HepG2 (cell line): ENCODE measurements at regions not wholly inside any gene's neighbourhood (a gene's known extent, or its start where the extent isn't known, plus 50 kb on each side); places are given as distances from the start of the nearest gene placed in this dataset.
A peak's percentile ranks its signal among the peaks of the same experiment; 100 is the strongest.

Experiments
- ATAC-seq: fragments of 200-7000 bp; cut with Tn5 transposase; 3 replicates; pipeline ENCODE4 v1.9.1; 2020; ENCODE audit warnings: mild to moderate bottlenecking, moderate library complexity
- BruUV-seq: library from RNA; stranded (reverse); fragments of 400-500 nt; replicated peaks from 2 replicates; lab custom pipeline; 2021; lab: Mats Ljungman, UMichigan
- CTCF ChIA-PET: fragments of 300-600 bp; formaldehyde crosslinking; extraction: SDS; loops from one replicate; lab custom pipeline; 2021; ENCODE audit warnings: low total read pairs, inconsistent platforms, low intra/inter-chr PET ratio; lab: Yijun Ruan, JAX
- POLR2A ChIA-PET: fragments of 350-600 bp; sonication (Branson Sonifier 250); formaldehyde crosslinking; loops from one replicate; lab custom pipeline; 2020; ENCODE audit warnings: antibody characterized with exemption, inconsistent platforms; lab: Yijun Ruan, JAX
- DNase-seq: peaks from one replicate; pipeline ENCODE4 v3.0.0-alpha.2; 2015; ENCODE audit warnings: low spot score
- FAIRE-seq: peaks from 3 replicates; lab custom pipeline; 2011; peaks lifted over from hg19 to GRCh38; lab: Jason Lieb, UNC
- H2AFZ ChIP-seq: one replicate; pipeline ENCODE4 v1.6.1; 2011; ENCODE audit warnings: low read length, inconsistent platforms
- H3K27ac ChIP-seq: fragments of 300-600 bp; 3 replicates; pipeline ENCODE4 v1.8.0; 2011; ENCODE audit warnings: mixed run types, mild to moderate bottlenecking, mixed read lengths, low read length, inconsistent platforms; ENCODE audit not compliant: insufficient read depth; ENCODE audit errors: extremely low read length
- H3K27me3 ChIP-seq, 2 experiments: fragments of 200-600 bp in 1 of 2; 2 replicates in 1 of 2; 3 replicates in 1 of 2; pipeline versions ENCODE4 v1.6.0 to v1.8.0; 2011; ENCODE audit warnings: low read length in 2 of 2, mild to moderate bottlenecking in 2 of 2, moderate library complexity in 2 of 2, inconsistent platforms in 1 of 2; ENCODE audit not compliant: insufficient read depth in 2 of 2, control insufficient read depth in 1 of 2
- H3K36me3 ChIP-seq, 2 experiments: fragments of 200-600 bp in 1 of 2; replicated peaks in 1 of 2; 2 replicates in 1 of 2; 3 replicates in 1 of 2; pipeline versions ENCODE4 v1.5.1 to v1.8.0; 2011; ENCODE audit warnings: low read length in 2 of 2, inconsistent platforms in 1 of 2; ENCODE audit not compliant: insufficient read depth in 2 of 2, control insufficient read depth in 1 of 2
- H3K4me1 ChIP-seq: 2 replicates; pipeline ENCODE4 v1.5.1; 2012; ENCODE audit warnings: low read length, inconsistent platforms; ENCODE audit not compliant: insufficient read depth
- H3K4me2 ChIP-seq: 2 replicates; pipeline ENCODE4 v1.6.0; 2011; ENCODE audit warnings: low read depth, low read length, inconsistent platforms
- H3K4me3 ChIP-seq, 3 experiments: fragments of 200-600 bp in 1 of 3; sonication (generic), shearing (Covaris generic) in 1 of 3; replicated peaks in 1 of 3; 2 replicates each; pipeline ENCODE4 v1.5.1; 2011 to 2016; ENCODE audit warnings: low read length in 3 of 3, inconsistent platforms in 2 of 3, low read depth in 2 of 3, mild to moderate bottlenecking in 2 of 3, control low read depth in 1 of 3, mixed read lengths in 1 of 3; ENCODE audit not compliant: insufficient read depth in 1 of 3
- H3K79me2 ChIP-seq: one replicate; pipeline ENCODE4 v1.6.1; 2011; ENCODE audit warnings: low read length, inconsistent platforms; ENCODE audit not compliant: insufficient read depth
- H3K9ac ChIP-seq: 2 replicates; pipeline ENCODE4 v1.6.0; 2011; ENCODE audit warnings: mild to moderate bottlenecking, low read depth, low read length, inconsistent platforms; ENCODE audit not compliant: insufficient read depth
- H3K9me3 ChIP-seq: 2 replicates; pipeline ENCODE4 v1.5.1; 2012; ENCODE audit warnings: mild to moderate bottlenecking, low read length
- H4K20me1 ChIP-seq: 2 replicates; pipeline ENCODE4 v1.6.0; 2011; ENCODE audit warnings: inconsistent platforms, mild to moderate bottlenecking, low read length, moderate library complexity; ENCODE audit not compliant: insufficient read depth
- ADNP ChIP-seq: sonication (generic); formaldehyde crosslinking; IDR thresholded peaks from 2 replicates; pipeline ENCODE4 v1.4.0; 2020; ENCODE audit warnings: missing genetic modification reagents
- ATRX ChIP-seq: sonication (generic); formaldehyde crosslinking; IDR thresholded peaks from 2 replicates; pipeline ENCODE4 v1.4.0; 2020; ENCODE audit warnings: missing genetic modification reagents, borderline replicate concordance
- FOSL2 ChIP-seq: sonication (generic); formaldehyde crosslinking; IDR thresholded peaks from 2 replicates; pipeline ENCODE4 v1.4.0; 2020; ENCODE audit warnings: missing genetic modification reagents
- HDAC6 ChIP-seq: fragments of 200-600 bp; sonication (generic); IDR thresholded peaks from 2 replicates; pipeline ENCODE4 v1.7.0; 2017; ENCODE audit warnings: mild to moderate bottlenecking, antibody characterized with exemption, low read length, low read depth
- PRPF4 ChIP-seq: fragments of 200-400 bp; formaldehyde crosslinking; IDR thresholded peaks from 2 replicates; pipeline ENCODE4 v1.6.1; 2016; ENCODE audit warnings: low read length, low read depth; ENCODE audit not compliant: poor library complexity, severe bottlenecking
- SIN3B ChIP-seq: fragments of 150-350 bp; IDR thresholded peaks from 2 replicates; pipeline ENCODE4 v1.6.1; 2014; ENCODE audit warnings: low read length
- SIX1 ChIP-seq: sonication (generic); formaldehyde crosslinking; IDR thresholded peaks from 2 replicates; pipeline ENCODE4 v1.4.0; 2020; ENCODE audit warnings: missing genetic modification reagents, borderline replicate concordance
- ZEB1 ChIP-seq: IDR thresholded peaks from 2 replicates; pipeline ENCODE4 v1.6.1; 2012; ENCODE audit warnings: mild to moderate bottlenecking, low read depth, inconsistent platforms; ENCODE audit not compliant: insufficient replicate concordance
- ZNF225 ChIP-seq: sonication (generic); formaldehyde crosslinking; IDR thresholded peaks from 2 replicates; pipeline ENCODE4 v1.4.0; 2020; ENCODE audit warnings: mild to moderate bottlenecking, missing genetic modification reagents
- ZNF282 ChIP-seq: fragments of 450-650 bp; IDR thresholded peaks from 2 replicates; pipeline ENCODE4 v1.6.1; 2018; ENCODE audit not compliant: partially characterized antibody
- WGBS: methylation state at CpG from one replicate; pipeline ENCODE4 v1.1.6; 2017; ENCODE audit warnings: low lambda C conversion rate; 5-methylcytosine and 5-hydroxymethylcytosine counted together
- in situ Hi-C: cut with HindIII; loops from 2 replicates; pipeline ENCODE4 v1.10.0; 2017; ENCODE audit warnings: low pct_unique_long_range_greater_than_20kb; ENCODE audit not compliant: extremely low pct_ligation_motif_present
- intact Hi-C: fragments of 100-400 bp; cut with micrococcal nuclease; formaldehyde crosslinking; loops from one replicate; pipeline ENCODE4 v1.10.0; 2022; ENCODE audit not compliant: unreplicated experiment
- TF ChIP-seq, protein P1 (sequence below): sonication (generic); formaldehyde crosslinking; IDR thresholded peaks from 2 replicates; pipeline ENCODE4 v1.8.0; 2022; ENCODE audit warnings: mild to moderate bottlenecking, missing genetic modification reagents, moderate library complexity
- TF ChIP-seq, protein P2 (sequence below): sonication (generic); formaldehyde crosslinking; IDR thresholded peaks from 2 replicates; pipeline ENCODE4 v1.4.0; 2020; ENCODE audit warnings: missing genetic modification reagents

GRCh38 chr13:50357586-50358118 is 342.4 kb downstream of the KCNRG start:
- FAIRE-seq (no peak), DNase-seq (no peak), ATAC-seq (no peak)
- Histone ChIP-seq H3K27ac (no peak overlapping the region), H4K20me1 (no peaks in the 10 kb centered on the region; the same call in 1 of the 2 replicates), H3K27me3 (no peaks in the 10 kb centered on the region), H2AFZ (no peak overlapping the region), H3K4me1 (peaks cover 20% of the 10 kb centered on the region), H3K79me2 (peaks cover 5% of the 10 kb centered on the region), H3K36me3 (no peaks in the 10 kb centered on the region), H3K9ac (no peak overlapping the region), H3K4me3 (no peak overlapping the region), H3K4me2 (no peak overlapping the region), H3K9me3 (no peaks in the 10 kb centered on the region)
- in situ Hi-C loops (no loop called here), intact Hi-C loops (no loop called here)
- POLR2A ChIA-PET, result no interaction called here
- TF ChIP-seq, protein P1, sequence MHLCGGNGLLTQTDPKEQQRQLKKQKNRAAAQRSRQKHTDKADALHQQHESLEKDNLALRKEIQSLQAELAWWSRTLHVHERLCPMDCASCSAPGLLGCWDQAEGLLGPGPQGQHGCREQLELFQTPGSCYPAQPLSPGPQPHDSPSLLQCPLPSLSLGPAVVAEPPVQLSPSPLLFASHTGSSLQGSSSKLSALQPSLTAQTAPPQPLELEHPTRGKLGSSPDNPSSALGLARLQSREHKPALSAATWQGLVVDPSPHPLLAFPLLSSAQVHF (CRISPR knock-in tag), result no peak
- 0 out of 2 replicates have a peak, but pooled peaks have one; percentile 31 for TF ChIP-seq SIX1 (CRISPR knock-in tag)
- no TSS peak for BruUV-seq
- 95% methylated on average over 9 of the region's 9 CpGs for WGBS
- CTCF ChIA-PET, result no interaction called here

GRCh38 chr13:50358231-50359040 is 343.2 kb downstream of the KCNRG start:
- no peak for FAIRE-seq
- POLR2A ChIA-PET, result no interaction called here
- H3K4me3 ChIP-seq, result no peak overlapping the region
- no peak for TF ChIP-seq ZNF282
- TF ChIP-seq, protein P2, sequence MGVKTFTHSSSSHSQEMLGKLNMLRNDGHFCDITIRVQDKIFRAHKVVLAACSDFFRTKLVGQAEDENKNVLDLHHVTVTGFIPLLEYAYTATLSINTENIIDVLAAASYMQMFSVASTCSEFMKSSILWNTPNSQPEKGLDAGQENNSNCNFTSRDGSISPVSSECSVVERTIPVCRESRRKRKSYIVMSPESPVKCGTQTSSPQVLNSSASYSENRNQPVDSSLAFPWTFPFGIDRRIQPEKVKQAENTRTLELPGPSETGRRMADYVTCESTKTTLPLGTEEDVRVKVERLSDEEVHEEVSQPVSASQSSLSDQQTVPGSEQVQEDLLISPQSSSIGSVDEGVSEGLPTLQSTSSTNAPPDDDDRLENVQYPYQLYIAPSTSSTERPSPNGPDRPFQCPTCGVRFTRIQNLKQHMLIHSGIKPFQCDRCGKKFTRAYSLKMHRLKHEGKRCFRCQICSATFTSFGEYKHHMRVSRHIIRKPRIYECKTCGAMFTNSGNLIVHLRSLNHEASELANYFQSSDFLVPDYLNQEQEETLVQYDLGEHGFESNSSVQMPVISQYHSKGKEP (CRISPR knock-in tag), result no peak
- TF ChIP-seq HDAC6, result no peak
- TF ChIP-seq ATRX, result no peak
- no peak for TF ChIP-seq SIN3B
- TF ChIP-seq ADNP (CRISPR knock-in tag), result no peak
- TF ChIP-seq ZEB1, result no peak
- no peak for TF ChIP-seq ZNF225 (CRISPR knock-in tag)
- TF ChIP-seq FOSL2 (CRISPR knock-in tag), result no peak
- no peak for TF ChIP-seq PRPF4

More at GRCh38 chr13:50358231-50359040, 343.2 kb downstream of the KCNRG start:
- Histone ChIP-seq H3K27ac (no peak overlapping the region), H3K9me3 (no peaks in the 10 kb centered on the region), H3K4me2 (no peak overlapping the region), H3K4me1 (peaks cover 12% of the 10 kb centered on the region), H3K79me2 (peaks cover 2% of the 10 kb centered on the region), H2AFZ (no peak overlapping the region), H3K27me3 (no peaks in the 10 kb centered on the region), H3K9ac (no peak overlapping the region), H4K20me1 (no peaks in the 10 kb centered on the region; the same call in 1 of the 2 replicates), H3K36me3 (no peaks in the 10 kb centered on the region)
- in situ Hi-C loops, result no loop called here
- CTCF ChIA-PET, result no interaction called here
- 92% methylated on average over 1 of the region's 1 CpG for WGBS
- DNase-seq, result no peak
- no peak for ATAC-seq
- BruUV-seq, result no TSS peak
- intact Hi-C loops, result no loop called here
